Neural cell (in vitro differentiated cells): ENCODE measurements at regions not wholly inside any gene's neighbourhood (a gene's known extent, or its start where the extent isn't known, plus 50 kb on each side); places are given as distances from the start of the nearest gene placed in this dataset.

Source experiments
- H2AFZ ChIP-seq: fragments of 200-600, 300-800 bp; sonication (generic), shearing (Covaris generic); 2 replicates; pipeline ENCODE4 v1.6.0; 2014; ENCODE audit warnings: low read depth, mild to moderate bottlenecking, antibody characterized with exemption, low read length, moderate library complexity
- H3F3A ChIP-seq: fragments of 200-600 bp; shearing (Covaris generic); 2 replicates; pipeline ENCODE4 v1.6.1; 2016; ENCODE audit warnings: mild to moderate bottlenecking, moderate library complexity, mixed read lengths, antibody characterized with exemption, low read length; ENCODE audit not compliant: insufficient read depth, poor library complexity, severe bottlenecking
- H3K27ac ChIP-seq: fragments of 200-600, 300-800 bp; sonication (generic), shearing (Covaris generic); 2 replicates; pipeline ENCODE4 v1.5.1; 2014; ENCODE audit warnings: mild to moderate bottlenecking, low read length, moderate library complexity
- H3K27me3 ChIP-seq: fragments of 300-800, 200-600 bp; sonication (generic), shearing (Covaris generic); 2 replicates; pipeline ENCODE4 v1.6.0; 2014; ENCODE audit warnings: mild to moderate bottlenecking, low read depth, low read length, moderate library complexity; ENCODE audit not compliant: insufficient read depth
- H3K36me3 ChIP-seq: fragments of 300-800, 200-600 bp; sonication (generic), shearing (Covaris generic); 2 replicates; pipeline ENCODE4 v1.5.1; 2014; ENCODE audit warnings: mild to moderate bottlenecking, antibody characterized with exemption, low read length, moderate library complexity; ENCODE audit not compliant: insufficient read depth
- H3K4me2 ChIP-seq: fragments of 300-800, 200-600 bp; sonication (generic), shearing (Covaris generic); 2 replicates; pipeline ENCODE4 v1.6.0; 2014; ENCODE audit warnings: mild to moderate bottlenecking, low read length
- H3K4me3 ChIP-seq: fragments of 300-800, 200-600 bp; sonication (generic), shearing (Covaris generic); 2 replicates; pipeline ENCODE4 v1.5.1; 2014; ENCODE audit warnings: mild to moderate bottlenecking, low read length, moderate library complexity
- H3K79me2 ChIP-seq: fragments of 200-600 bp; shearing (Covaris generic); replicated peaks from 2 replicates; pipeline ENCODE4 v1.6.0; 2014; ENCODE audit warnings: mild to moderate bottlenecking, low read length, moderate library complexity; ENCODE audit not compliant: insufficient read depth
- H3K9ac ChIP-seq: fragments of 300-800, 200-600 bp; sonication (generic), shearing (Covaris generic); 2 replicates; pipeline ENCODE4 v1.6.1; 2016; ENCODE audit warnings: mild to moderate bottlenecking, low read length, mixed read lengths
- H3K9me2 ChIP-seq: fragments of 200-600 bp; shearing (Covaris generic); 2 replicates; pipeline ENCODE4 v1.6.1; 2016; ENCODE audit warnings: mild to moderate bottlenecking, low read length, mixed read lengths; ENCODE audit not compliant: insufficient read depth
- H3K9me3 ChIP-seq: fragments of 200-600, 300-800 bp; sonication (generic), shearing (Covaris generic); 2 replicates; pipeline ENCODE4 v1.6.1; 2016; ENCODE audit warnings: mild to moderate bottlenecking, mixed run types, low read length, moderate library complexity, mixed read lengths
- H4K20me1 ChIP-seq: fragments of 200-600 bp; shearing (Covaris generic); 2 replicates; pipeline ENCODE4 v1.6.1; 2016; ENCODE audit warnings: mild to moderate bottlenecking, mixed run types; ENCODE audit not compliant: insufficient read depth
- EP300 ChIP-seq: fragments of 450-650 bp; conservative IDR thresholded peaks from 2 replicates; pipeline ENCODE4 v1.6.1; 2014; ENCODE audit warnings: antibody characterized with exemption, mild to moderate bottlenecking, moderate library complexity; ENCODE audit not compliant: poor library complexity, severe bottlenecking
- EZH2 ChIP-seq: fragments of 200-600, 300-800 bp; shearing (Covaris generic), sonication (generic); IDR thresholded peaks from 2 replicates; pipeline ENCODE4 v1.6.1; 2014; ENCODE audit warnings: antibody characterized with exemption, low read length, borderline replicate concordance, mild to moderate bottlenecking; ENCODE audit not compliant: insufficient read depth, poor library complexity, severe bottlenecking
- MXI1 ChIP-seq: fragments of 450-650 bp; conservative IDR thresholded peaks from 2 replicates; pipeline ENCODE4 v1.6.1; 2014; ENCODE audit warnings: antibody characterized with exemption, mild to moderate bottlenecking; ENCODE audit not compliant: poor library complexity, severe bottlenecking
- POLR2AphosphoS5 ChIP-seq: IDR thresholded peaks from 2 replicates; pipeline ENCODE4 v1.6.1; 2012
- RAD21 ChIP-seq: fragments of 450-650 bp; conservative IDR thresholded peaks from 2 replicates; pipeline ENCODE4 v1.6.1; 2014; ENCODE audit warnings: antibody characterized with exemption, mild to moderate bottlenecking, moderate library complexity
- SMC3 ChIP-seq: fragments of 450-650 bp; conservative IDR thresholded peaks from 2 replicates; pipeline ENCODE4 v1.6.1; 2014; ENCODE audit warnings: antibody characterized with exemption, mild to moderate bottlenecking, moderate library complexity; ENCODE audit not compliant: poor library complexity
- TAF1 ChIP-seq: IDR thresholded peaks from 2 replicates; pipeline ENCODE4 v1.6.1; 2012; ENCODE audit warnings: low read depth
- TF ChIP-seq, protein P1 (sequence below): IDR thresholded peaks from 2 replicates; pipeline ENCODE4 v1.6.1; 2012; ENCODE audit warnings: borderline replicate concordance
- TF ChIP-seq, protein P2 (sequence below): fragments of 450-650 bp; IDR thresholded peaks from 2 replicates; pipeline ENCODE4 v1.5.1; 2014; ENCODE audit warnings: antibody characterized with exemption, mild to moderate bottlenecking, moderate library complexity; ENCODE audit not compliant: poor library complexity, severe bottlenecking

- H3K4me2 ChIP-seq = no peak overlapping the region
- H4K20me1 ChIP-seq = no peaks in the 10 kb centered on the region
- no peak overlapping the region for H3K27ac ChIP-seq
- no peak for TF ChIP-seq MXI1
- no peaks in the 10 kb centered on the region for H3K9me3 ChIP-seq
- no peaks in the 10 kb centered on the region for H3K27me3 ChIP-seq
- no peaks in the 10 kb centered on the region for H3K36me3 ChIP-seq
- H3K79me2 ChIP-seq = no peaks in the 10 kb centered on the region
- no peak overlapping the region for H3K9ac ChIP-seq
- no peaks in the 10 kb centered on the region for H3K9me2 ChIP-seq
- H3K4me3 ChIP-seq = no peak overlapping the region
- no peaks in the 10 kb centered on the region for H3F3A ChIP-seq
- no peak overlapping the region for H2AFZ ChIP-seq
Observed at GRCh38 chr7:11294965-11295364, 321.3 kb downstream of the PHF14 start.

DNA sequence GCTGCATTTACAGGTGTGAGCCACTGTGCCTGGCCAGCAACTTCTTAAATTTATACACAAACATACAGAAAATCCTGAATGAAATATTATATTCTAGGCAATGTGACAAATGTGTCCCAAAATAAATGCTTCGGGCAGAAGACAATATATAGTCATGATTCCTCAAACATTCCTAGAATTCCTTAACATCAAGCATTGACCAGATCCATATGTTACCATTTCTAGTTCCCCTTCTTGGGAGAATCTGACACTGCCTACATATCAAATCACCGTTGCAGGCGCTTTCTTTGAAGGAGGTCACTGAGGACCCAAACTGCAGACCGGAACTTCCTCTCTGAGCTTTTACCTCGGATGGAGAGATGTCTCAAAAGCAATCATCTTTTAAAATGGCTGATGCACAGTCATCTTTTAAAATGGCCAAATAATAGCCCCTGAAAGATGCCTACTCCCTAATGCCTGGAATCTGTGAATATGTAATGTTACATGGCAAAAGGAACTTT lies 323.5 kb downstream of the PHF14 start:
- Histone ChIP-seq H3K79me2 (no peaks in the 10 kb centered on the region), H3K9me2 (no peaks in the 10 kb centered on the region), H3K4me3 (no peak overlapping the region), H3K27me3 (no peaks in the 10 kb centered on the region), H4K20me1 (no peaks in the 10 kb centered on the region), H3K9ac (no peak overlapping the region), H3K4me2 (no peak overlapping the region), H3K27ac (no peak overlapping the region), H3F3A (no peaks in the 10 kb centered on the region), H3K36me3 (no peaks in the 10 kb centered on the region), H2AFZ (no peak overlapping the region), H3K9me3 (no peaks in the 10 kb centered on the region)
- no peak for TF ChIP-seq POLR2AphosphoS5
- TF ChIP-seq, protein P1, sequence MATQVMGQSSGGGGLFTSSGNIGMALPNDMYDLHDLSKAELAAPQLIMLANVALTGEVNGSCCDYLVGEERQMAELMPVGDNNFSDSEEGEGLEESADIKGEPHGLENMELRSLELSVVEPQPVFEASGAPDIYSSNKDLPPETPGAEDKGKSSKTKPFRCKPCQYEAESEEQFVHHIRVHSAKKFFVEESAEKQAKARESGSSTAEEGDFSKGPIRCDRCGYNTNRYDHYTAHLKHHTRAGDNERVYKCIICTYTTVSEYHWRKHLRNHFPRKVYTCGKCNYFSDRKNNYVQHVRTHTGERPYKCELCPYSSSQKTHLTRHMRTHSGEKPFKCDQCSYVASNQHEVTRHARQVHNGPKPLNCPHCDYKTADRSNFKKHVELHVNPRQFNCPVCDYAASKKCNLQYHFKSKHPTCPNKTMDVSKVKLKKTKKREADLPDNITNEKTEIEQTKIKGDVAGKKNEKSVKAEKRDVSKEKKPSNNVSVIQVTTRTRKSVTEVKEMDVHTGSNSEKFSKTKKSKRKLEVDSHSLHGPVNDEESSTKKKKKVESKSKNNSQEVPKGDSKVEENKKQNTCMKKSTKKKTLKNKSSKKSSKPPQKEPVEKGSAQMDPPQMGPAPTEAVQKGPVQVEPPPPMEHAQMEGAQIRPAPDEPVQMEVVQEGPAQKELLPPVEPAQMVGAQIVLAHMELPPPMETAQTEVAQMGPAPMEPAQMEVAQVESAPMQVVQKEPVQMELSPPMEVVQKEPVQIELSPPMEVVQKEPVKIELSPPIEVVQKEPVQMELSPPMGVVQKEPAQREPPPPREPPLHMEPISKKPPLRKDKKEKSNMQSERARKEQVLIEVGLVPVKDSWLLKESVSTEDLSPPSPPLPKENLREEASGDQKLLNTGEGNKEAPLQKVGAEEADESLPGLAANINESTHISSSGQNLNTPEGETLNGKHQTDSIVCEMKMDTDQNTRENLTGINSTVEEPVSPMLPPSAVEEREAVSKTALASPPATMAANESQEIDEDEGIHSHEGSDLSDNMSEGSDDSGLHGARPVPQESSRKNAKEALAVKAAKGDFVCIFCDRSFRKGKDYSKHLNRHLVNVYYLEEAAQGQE = no peak
- TF ChIP-seq SMC3 = no peak
- TF ChIP-seq TAF1 = no peak
- TF ChIP-seq EP300 = no peak
- TF ChIP-seq MXI1 = no peak
- TF ChIP-seq, protein P2, sequence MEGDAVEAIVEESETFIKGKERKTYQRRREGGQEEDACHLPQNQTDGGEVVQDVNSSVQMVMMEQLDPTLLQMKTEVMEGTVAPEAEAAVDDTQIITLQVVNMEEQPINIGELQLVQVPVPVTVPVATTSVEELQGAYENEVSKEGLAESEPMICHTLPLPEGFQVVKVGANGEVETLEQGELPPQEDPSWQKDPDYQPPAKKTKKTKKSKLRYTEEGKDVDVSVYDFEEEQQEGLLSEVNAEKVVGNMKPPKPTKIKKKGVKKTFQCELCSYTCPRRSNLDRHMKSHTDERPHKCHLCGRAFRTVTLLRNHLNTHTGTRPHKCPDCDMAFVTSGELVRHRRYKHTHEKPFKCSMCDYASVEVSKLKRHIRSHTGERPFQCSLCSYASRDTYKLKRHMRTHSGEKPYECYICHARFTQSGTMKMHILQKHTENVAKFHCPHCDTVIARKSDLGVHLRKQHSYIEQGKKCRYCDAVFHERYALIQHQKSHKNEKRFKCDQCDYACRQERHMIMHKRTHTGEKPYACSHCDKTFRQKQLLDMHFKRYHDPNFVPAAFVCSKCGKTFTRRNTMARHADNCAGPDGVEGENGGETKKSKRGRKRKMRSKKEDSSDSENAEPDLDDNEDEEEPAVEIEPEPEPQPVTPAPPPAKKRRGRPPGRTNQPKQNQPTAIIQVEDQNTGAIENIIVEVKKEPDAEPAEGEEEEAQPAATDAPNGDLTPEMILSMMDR = no peak
- no peak for TF ChIP-seq RAD21
- no peak for TF ChIP-seq EZH2

DNA sequence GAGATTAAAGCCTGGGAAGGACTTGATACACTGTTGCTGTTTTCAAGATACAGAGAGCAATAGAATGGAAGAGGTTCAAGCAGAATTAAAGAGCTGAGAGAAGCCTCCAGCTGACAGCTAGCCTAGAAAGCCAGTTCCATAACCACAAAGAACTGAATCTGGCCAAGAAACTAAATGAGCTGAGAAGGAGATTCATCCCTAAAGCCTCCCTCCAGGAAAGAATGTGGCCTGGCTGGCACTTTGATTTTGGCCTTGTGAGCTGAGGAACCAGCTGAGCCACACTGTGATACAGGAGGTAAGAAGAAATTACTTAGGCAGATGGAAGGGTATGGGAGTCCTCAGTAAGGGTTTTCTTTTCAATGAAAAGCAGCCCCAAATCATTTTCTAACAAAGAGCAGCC lies 324.1 kb downstream of the PHF14 start:
- H3K4me2 ChIP-seq = no peak overlapping the region
- no peaks in the 10 kb centered on the region for H3K36me3 ChIP-seq
- H3K9me3 ChIP-seq = no peaks in the 10 kb centered on the region
- no peaks in the 10 kb centered on the region for H3K79me2 ChIP-seq
- no peaks in the 10 kb centered on the region for H3F3A ChIP-seq
- H3K4me3 ChIP-seq = no peak overlapping the region
- TF ChIP-seq POLR2AphosphoS5 (no peak), SMC3 (no peak), EZH2 (no peak), MXI1 (no peak), RAD21 (no peak), TAF1 (no peak), EP300 (no peak)
- TF ChIP-seq, protein P2 = no peak
- TF ChIP-seq, protein P1 = no peak
- H3K27ac ChIP-seq = no peak overlapping the region
- no peak overlapping the region for H3K9ac ChIP-seq
- no peaks in the 10 kb centered on the region for H3K9me2 ChIP-seq
- no peak overlapping the region for H2AFZ ChIP-seq
- H4K20me1 ChIP-seq = no peaks in the 10 kb centered on the region
- no peaks in the 10 kb centered on the region for H3K27me3 ChIP-seq
